NCI-H1694 treated with DMSO at 0.1 percent for 48 hours (cell line): ENCODE measurements at regions not wholly inside any gene's neighbourhood (a gene's known extent, or its start where the extent isn't known, plus 50 kb on each side); places are given as distances from the start of the nearest gene placed in this dataset.

ENCODE experiments used
- DNase-seq: peaks from one replicate; lab custom pipeline; 2025; lab: John Stamatoyannopoulos, UW

DNA sequence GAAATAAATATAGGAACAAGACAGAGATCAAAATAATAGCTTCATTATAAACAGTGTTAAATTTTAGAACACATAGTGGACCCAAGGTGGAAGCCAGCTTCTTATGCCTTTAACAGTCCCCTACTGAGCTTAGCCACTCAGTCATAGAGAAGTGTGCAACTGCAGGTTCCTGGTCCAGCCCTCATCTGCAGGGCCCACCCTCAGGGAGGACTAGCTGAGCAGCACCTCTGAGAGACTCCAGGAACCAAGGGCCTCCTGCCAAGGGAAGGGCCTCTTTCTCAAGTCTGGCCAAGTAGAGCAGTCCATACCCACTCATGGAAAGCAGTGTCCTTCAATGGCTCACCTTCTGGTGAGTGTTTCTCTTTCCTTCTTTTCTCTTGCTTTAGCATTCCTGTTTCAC lies 173.7 kb upstream of the PRPS1L1 start:
- DNase-seq, result no peak

DNA sequence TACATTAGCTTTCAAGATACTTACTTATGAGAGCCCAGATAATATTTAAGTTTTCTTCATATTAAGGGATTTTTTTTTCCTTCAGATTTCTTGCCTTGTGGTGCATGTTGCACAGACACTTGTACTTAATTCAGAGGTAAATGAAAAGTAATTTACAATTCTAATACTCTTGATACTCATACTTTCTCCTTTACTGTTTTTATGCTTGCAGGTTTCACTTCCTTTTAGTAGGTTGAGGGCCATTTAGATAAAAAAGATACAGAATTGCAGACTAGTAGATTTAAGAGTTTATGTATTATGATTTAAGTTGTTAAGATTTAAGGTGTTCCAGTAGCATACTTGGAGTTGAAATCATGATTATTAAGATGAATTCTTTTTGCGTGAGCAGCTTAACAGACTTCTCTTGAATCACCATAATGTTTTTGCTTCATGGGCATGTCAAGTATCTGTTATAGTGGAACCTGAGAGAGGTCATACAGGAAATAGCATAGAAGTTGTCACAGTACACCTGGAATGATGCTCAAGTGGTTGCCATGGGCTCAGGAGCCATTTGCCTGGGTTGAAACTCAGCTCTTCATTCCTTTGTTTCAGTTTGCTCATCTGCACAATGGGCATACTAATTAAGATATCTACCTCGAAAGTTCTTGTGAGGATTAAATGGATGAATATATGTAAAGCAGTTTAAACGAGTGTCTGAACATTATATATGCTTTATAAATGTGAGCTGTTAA lies 174.8 kb upstream of the PRPS1L1 start:
- DNase-seq, result no peak

GRCh38 chr7:18206331-18206730 lies 178.7 kb upstream of the PRPS1L1 start:
- no peak for DNase-seq

- DNase-seq, result no peak
These were observed 181.3 kb upstream of the PRPS1L1 start for GRCh38 chr7:18208921-18209320.

GRCh38 chr7:18210377-18210776 lies 182.7 kb upstream of the PRPS1L1 start:
- no peak for DNase-seq

DNA sequence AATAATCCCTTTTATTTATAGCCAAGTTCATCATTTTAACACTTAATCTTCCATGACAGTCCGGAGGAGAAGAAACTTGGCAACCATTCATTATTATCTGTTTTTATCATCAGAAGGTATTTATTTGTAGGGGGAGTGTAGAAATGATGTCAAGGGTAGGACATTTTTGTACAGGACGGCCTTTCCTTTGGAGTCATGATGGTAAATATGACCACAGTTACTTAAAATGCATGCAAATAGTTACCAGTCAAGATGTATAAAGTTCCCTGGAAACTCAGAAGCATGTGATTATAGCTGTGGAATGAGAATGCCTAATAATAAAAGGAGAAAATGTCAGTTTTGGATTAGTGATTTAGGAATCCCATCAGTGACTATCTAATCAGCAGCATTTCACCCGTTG lies 183.1 kb upstream of the PRPS1L1 start:
- DNase-seq, result no peak

DNA sequence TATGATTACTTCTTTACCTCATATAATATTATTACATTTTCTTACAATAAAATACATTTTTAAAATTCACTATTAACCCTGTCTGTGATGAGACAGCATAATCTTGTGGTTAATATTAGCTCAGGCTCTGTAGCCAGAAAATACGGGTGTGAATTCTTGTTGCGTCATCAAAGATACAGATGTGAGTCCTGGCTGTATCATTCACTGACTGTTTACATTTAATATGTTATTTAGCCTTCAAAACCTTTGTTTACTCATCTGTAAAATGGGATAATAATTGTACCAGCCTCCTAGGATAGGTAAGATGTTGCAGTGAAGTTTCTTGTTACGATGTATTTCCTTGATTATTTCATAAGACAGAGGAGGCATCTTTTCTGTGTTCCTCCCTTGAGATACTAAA lies 184.7 kb upstream of the PRPS1L1 start:
- DNase-seq, result no peak

DNA sequence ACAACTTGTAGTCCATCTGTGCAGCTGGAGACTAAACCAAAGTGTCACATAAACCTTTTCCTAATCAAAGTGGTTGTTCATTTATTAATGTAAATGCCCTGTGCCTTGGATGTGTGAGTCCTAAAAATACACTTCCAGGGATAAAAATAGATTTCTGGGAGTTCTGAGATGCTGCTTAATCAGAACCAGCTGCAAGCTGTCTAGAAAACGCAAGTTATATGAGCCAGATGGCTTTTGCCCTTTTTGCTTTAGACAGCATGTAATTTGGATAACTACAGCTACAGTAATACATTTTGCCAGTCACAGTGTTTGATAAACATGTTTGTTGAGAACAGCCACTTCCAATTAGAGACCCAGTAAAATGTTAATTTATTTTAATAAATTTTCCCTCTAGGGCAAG lies 185.1 kb upstream of the PRPS1L1 start:
- DNase-seq, result no peak

DNA sequence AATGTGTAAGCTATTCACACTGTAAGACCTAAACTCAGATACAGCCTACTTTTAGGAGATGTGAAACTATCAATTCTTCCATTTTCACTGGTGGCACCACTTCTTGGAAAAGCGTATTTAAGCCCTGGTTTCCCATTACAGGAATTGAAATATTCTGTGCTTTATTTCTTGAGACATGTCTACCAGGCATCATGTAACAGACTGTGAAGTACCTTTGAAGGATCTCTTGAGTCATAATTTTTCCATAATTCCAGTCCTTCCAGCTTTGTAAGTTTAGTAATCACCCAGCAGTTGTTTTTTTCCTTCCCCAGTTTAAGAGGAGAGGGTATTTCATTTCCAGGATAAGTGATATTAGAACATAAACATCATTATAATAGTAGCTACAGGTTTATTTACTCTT lies 186.0 kb upstream of the PRPS1L1 start:
- no peak for DNase-seq

- no peak for DNase-seq
These were observed 188.6 kb upstream of the PRPS1L1 start for GRCh38 chr7:18216270-18216669.

GRCh38 chr7:18221377-18222293 lies 194.0 kb upstream of the PRPS1L1 start:
- no peak for DNase-seq

DNA sequence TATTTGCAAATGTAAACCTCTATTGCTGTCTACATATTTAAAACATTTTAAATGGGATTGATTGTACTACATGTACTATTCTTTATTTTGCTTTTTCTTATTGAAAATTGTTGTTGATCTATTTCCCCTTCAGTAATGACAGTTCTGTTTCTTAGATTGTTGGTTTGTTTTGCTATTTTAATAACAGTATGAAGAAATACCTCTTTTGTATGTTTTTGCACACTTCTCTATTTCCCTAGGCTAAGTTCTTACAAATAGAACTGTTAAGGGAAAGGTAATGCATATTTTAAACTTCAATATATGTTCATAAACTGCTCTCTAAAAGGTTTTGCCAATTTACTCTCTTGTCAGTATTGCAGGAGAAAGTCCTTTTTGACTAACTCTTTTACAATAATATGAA lies 195.0 kb upstream of the PRPS1L1 start:
- no peak for DNase-seq

GRCh38 chr7:18224138-18224537 lies 196.5 kb upstream of the PRPS1L1 start:
- DNase-seq, result no peak

GRCh38 chr7:18225067-18225466 lies 197.4 kb upstream of the PRPS1L1 start:
- no peak for DNase-seq

DNA sequence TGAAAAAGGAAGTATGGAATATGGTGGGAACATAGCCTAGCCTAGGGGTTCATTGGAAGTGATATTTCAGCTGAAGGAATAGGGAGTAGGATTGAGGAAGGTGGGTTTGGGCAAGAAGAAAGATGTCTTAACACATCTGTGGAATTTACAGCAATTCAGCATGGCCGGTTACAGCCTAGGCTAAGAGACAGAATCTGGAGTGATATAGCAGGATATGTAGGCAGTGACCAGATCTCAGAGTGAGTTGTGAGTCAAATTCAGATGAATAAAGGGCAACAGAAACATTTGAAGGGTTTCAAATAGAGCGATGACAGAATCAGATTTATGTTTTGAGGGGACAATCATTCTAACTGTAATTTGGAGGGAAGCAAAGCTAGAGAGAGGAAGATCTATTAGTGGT lies 199.0 kb upstream of the PRPS1L1 start:
- no peak for DNase-seq

- DNase-seq, result no peak
These were observed 201.0 kb upstream of the PRPS1L1 start for GRCh38 chr7:18228686-18229085.

GRCh38 chr7:18230271-18230670 lies 202.6 kb upstream of the PRPS1L1 start:
- DNase-seq, result no peak

GRCh38 chr7:18231854-18232253 lies 204.2 kb upstream of the PRPS1L1 start:
- no peak for DNase-seq

DNA sequence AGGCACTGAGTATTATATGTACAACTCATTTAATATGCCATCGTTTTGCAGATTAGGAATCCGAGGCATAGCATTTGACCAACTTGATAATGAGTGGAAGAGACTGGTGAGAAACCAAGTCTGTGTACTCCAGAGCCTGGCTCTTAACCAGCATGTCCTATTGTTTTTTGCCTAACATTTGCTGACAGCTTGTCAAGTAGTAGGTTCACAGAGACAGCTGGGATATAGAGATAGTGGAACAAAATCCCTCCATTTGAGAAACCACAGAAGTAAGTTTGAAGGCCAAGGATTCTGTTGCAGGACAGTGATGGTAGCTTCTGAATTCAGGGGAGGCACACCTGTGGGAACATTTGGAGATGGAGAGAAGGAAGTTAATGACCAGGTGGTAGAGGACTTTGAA lies 206.9 kb upstream of the PRPS1L1 start:
- DNase-seq, result no peak

DNA sequence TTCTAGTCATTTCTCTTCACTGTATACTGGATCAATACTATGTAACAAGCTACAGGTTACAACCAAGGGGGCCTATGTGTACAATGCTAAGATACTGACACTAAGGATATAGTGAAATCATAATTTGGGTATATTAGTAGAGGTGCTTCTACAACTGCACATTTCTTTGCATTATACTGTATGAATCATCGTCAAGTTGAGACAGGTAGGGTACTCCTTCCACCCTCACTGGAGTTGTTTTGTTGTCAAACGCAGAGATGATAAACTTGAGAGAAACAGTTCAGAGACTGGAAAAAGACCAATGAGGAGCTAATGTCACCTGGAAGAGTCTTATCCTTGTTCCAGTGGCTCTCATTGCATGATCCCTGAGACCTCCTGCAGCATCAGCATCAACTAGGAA lies 208.2 kb upstream of the PRPS1L1 start:
- DNase-seq, result no peak

GRCh38 chr7:18239212-18239611 lies 211.6 kb upstream of the PRPS1L1 start:
- DNase-seq, result no peak

GRCh38 chr7:18241543-18242231 lies 214.0 kb upstream of the PRPS1L1 start:
- no peak for DNase-seq

- DNase-seq, result no peak
These were observed 216.1 kb upstream of the PRPS1L1 start for GRCh38 chr7:18243731-18244130.
